Lower leg skin (tissue), 3 donors: ENCODE measurements at regions not wholly inside any gene's neighbourhood (a gene's known extent, or its start where the extent isn't known, plus 50 kb on each side); places are given as distances from the start of the nearest gene placed in this dataset.

ENCODE experiments used
- CTCF ChIP-seq, 3 donors: fragments of 450-650 bp; IDR thresholded peaks; one replicate each; pipeline ENCODE4 v1.5.1; 2016; ENCODE audit warnings: antibody characterized with exemption in 3 of 3, mild to moderate bottlenecking in 3 of 3, moderate library complexity in 2 of 3
- POLR2A ChIP-seq, 2 donors: fragments of 450-650 bp; IDR thresholded peaks; one replicate each; pipeline ENCODE4 v1.6.1; 2016 to 2017; ENCODE audit warnings: antibody characterized with exemption in 2 of 2, mild to moderate bottlenecking in 1 of 2, moderate library complexity in 1 of 2

DNA sequence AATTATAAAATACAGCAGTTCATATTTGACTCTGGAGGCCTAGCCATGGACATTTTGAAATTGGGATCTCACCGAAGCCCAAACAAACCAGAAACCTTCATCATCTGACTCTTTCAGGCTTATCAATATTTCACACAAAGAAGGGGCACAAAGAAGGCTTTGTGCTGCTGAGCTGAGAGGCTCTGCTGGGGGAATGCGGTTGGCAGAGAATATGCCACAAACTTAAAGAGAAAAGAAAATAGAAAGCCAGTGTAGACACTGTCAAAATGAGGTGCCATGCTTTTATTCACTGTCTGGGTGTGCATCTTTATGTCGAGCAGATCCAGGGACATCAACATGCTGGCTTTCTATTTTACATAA is 162.6 kb downstream of the QPCT start:
- TF ChIP-seq POLR2A (IDR thresholded peaks at IDR 0.05) (no peak), CTCF (IDR thresholded peaks at IDR 0.05) (no peak)
